Fibroblast of the aortic adventitia (primary cell): ENCODE measurements at regions not wholly inside any gene's neighbourhood (a gene's known extent, or its start where the extent isn't known, plus 50 kb on each side); places are given as distances from the start of the nearest gene placed in this dataset.

Experiments used
- DNase-seq: peaks from one replicate; pipeline ENCODE4 v3.0.0-alpha.2; 2010; ENCODE audit warnings: low read depth
- H3K4me3 ChIP-seq: 2 replicates; pipeline ENCODE4 v1.5.1; 2011; ENCODE audit warnings: low read depth, mild to moderate bottlenecking, control low read depth, low read length, moderate library complexity
- TF ChIP-seq, protein P1 (sequence below): IDR thresholded peaks from 2 replicates; pipeline ENCODE4 v1.5.1; 2011; ENCODE audit warnings: mild to moderate bottlenecking, low read length, control low read depth, inconsistent platforms; ENCODE audit not compliant: insufficient read depth

DNA sequence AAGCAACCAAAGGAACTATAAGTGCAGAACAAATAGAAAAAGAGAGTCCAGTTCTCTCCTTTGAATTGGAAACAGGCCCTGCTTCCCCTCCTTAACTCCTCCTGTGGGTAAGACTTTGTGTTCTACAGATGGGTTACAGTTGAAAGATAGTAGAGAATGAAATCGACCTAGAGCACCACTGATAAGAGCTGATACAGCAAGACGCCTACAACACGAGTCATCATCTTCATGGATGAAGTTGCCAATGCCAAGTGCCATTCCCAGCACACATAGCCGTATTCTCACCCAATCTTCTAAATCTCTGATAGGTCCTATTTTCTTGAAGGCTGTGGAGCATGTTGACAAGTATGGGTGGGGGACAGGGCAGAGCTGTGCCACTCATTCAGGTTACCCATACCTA lies 99.8 kb upstream of the CAMK1G start:
- DNase-seq: no peak
- TF ChIP-seq, protein P1, sequence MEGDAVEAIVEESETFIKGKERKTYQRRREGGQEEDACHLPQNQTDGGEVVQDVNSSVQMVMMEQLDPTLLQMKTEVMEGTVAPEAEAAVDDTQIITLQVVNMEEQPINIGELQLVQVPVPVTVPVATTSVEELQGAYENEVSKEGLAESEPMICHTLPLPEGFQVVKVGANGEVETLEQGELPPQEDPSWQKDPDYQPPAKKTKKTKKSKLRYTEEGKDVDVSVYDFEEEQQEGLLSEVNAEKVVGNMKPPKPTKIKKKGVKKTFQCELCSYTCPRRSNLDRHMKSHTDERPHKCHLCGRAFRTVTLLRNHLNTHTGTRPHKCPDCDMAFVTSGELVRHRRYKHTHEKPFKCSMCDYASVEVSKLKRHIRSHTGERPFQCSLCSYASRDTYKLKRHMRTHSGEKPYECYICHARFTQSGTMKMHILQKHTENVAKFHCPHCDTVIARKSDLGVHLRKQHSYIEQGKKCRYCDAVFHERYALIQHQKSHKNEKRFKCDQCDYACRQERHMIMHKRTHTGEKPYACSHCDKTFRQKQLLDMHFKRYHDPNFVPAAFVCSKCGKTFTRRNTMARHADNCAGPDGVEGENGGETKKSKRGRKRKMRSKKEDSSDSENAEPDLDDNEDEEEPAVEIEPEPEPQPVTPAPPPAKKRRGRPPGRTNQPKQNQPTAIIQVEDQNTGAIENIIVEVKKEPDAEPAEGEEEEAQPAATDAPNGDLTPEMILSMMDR: no peak
- H3K4me3 ChIP-seq: no peak overlapping the region

- no peak for DNase-seq
- H3K4me3 ChIP-seq: no peak overlapping the region
- TF ChIP-seq, protein P1: no peak
Observed at GRCh38 chr1:209484429-209484828, 99.1 kb upstream of the CAMK1G start.

- H3K4me3 ChIP-seq: no peak overlapping the region
- peak; percentile 25 for DNase-seq
- TF ChIP-seq, protein P1: no peak
Observed at GRCh38 chr1:209485167-209485566, 98.3 kb upstream of the CAMK1G start.

DNA sequence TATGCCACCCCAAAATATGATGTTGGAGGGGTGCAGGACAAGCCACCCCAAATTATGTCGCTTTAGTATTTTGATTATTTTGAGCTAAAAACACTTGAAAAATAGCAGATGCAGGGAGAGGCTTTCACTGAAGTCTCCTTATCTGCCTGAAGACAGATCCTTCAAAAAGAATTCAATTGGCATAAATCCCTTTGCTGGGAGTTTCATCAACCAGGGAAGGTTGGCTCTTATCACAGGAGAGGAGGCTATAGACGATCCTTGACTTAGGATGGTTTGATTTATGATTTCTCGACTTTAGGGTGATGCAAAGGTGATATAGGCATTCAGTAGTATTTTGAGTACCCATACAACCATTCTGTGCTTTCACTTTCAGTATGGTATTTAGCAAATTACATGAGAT lies 97.8 kb upstream of the CAMK1G start:
- H3K4me3 ChIP-seq: no peak overlapping the region
- DNase-seq: no peak
- TF ChIP-seq, protein P1: no peak

GRCh38 chr1:209486861-209487593 lies 96.5 kb upstream of the CAMK1G start:
- no peak overlapping the region for H3K4me3 ChIP-seq
- TF ChIP-seq, protein P1: no peak
- no peak for DNase-seq

DNA sequence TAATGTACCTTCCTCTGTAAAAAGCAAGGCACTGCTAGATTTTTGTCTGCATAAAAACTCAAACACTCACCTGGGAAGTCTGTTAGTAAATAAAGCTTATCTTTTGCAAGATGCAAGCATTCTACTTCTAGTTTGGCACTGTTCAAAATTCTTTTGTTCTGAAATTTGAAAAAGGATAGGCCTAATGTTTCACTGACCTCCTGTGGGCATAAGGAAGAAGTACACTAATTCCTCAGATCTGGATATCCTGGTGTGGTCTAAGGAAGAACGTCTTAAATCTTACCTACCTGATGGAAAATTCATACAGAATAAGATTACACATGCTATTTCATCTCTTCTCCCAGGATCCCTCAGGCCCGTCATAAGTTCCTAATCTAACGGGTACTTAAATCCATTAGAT lies 93.5 kb upstream of the CAMK1G start:
- TF ChIP-seq, protein P1: peak; percentile 46
- DNase-seq: peak; percentile 37
- H3K4me3 ChIP-seq: no peak overlapping the region

- TF ChIP-seq, protein P1: no peak
- no peak overlapping the region for H3K4me3 ChIP-seq
- no peak for DNase-seq
Observed at GRCh38 chr1:209491031-209491430, 92.5 kb upstream of the CAMK1G start.
